HCT116 (cell line): ENCODE measurements at regions not wholly inside any gene's neighbourhood (a gene's known extent, or its start where the extent isn't known, plus 50 kb on each side); places are given as distances from the start of the nearest gene placed in this dataset.

Experiments used
- ATAC-seq: fragments of 200-7000 bp; cut with Tn5 transposase; 2 replicates; pipeline ENCODE4 v1.9.1; 2020; ENCODE audit warnings: mild to moderate bottlenecking, moderate library complexity
- BruUV-seq: library from RNA; stranded (reverse); fragments of 400-500 nt; replicated peaks from 2 replicates; lab custom pipeline; 2021; lab: Mats Ljungman, UMichigan
- CTCF ChIA-PET: fragments of 300-600 bp; sonication (Branson Sonifier 250); formaldehyde crosslinking; loops from one replicate; lab custom pipeline; 2021; ENCODE audit warnings: antibody characterized with exemption; lab: Charles Lee
- POLR2A ChIA-PET: fragments of 300-600, 350-600 bp; sonication (Branson Sonifier 250); formaldehyde crosslinking; loops from one replicate; lab custom pipeline; 2021; ENCODE audit warnings: antibody characterized with exemption; lab: Charles Lee
- RAD21 ChIA-PET, 2 experiments: fragments of 300-600 bp; sonication (Branson Sonifier 250); formaldehyde crosslinking; loops; one replicate each; lab custom pipeline; 2023; ENCODE audit warnings: low total read pairs in 2 of 2; ENCODE audit not compliant: uncharacterized antibody in 2 of 2, unreplicated experiment in 2 of 2, low non-redundant PET in 1 of 2; lab: Charles Lee
- DNase-seq: peaks from one replicate; pipeline ENCODE4 v3.0.0-alpha.2; 2010; ENCODE audit warnings: low read depth, low spot score
- H2AFZ ChIP-seq: fragments of 200-600 bp; shearing (Covaris generic), sonication (generic); 2 replicates; pipeline ENCODE4 v1.6.1; 2017; ENCODE audit warnings: low read depth, mixed run types, mixed read lengths, antibody characterized with exemption, low read length; ENCODE audit not compliant: poor library complexity, severe bottlenecking
- H3K27ac ChIP-seq: 2 replicates; pipeline ENCODE4 v1.5.1; 2012; ENCODE audit warnings: low read depth, low read length
- H3K27me3 ChIP-seq: fragments of 200-600 bp; sonication (generic); 2 replicates; pipeline ENCODE4 v1.6.1; 2016; ENCODE audit warnings: mixed run types, low read length, mixed read lengths; ENCODE audit not compliant: insufficient read depth
- H3K36me3 ChIP-seq, 2 experiments: fragments of 200-500 bp in 1 of 2; fragments of 200-600 bp in 1 of 2; sonication (Bioruptor generic) in 1 of 2; sonication (generic) in 1 of 2; 2 replicates each; pipeline versions ENCODE4 v1.5.1 to v1.6.1; 2014 to 2016; ENCODE audit warnings: low read length in 2 of 2, inconsistent platforms in 1 of 2, mixed read lengths in 1 of 2, mixed run types in 1 of 2; ENCODE audit not compliant: insufficient read depth in 2 of 2, control insufficient read depth in 1 of 2
- H3K4me1 ChIP-seq, 2 experiments: fragments of 200-600 bp in 1 of 2; sonication (generic) in 1 of 2; 2 replicates each; pipeline versions ENCODE4 v1.5.1 to v1.6.1; 2012 to 2017; ENCODE audit warnings: low read length in 2 of 2, inconsistent platforms in 1 of 2, mild to moderate bottlenecking in 1 of 2, mixed read lengths in 1 of 2, mixed run types in 1 of 2, moderate library complexity in 1 of 2; ENCODE audit not compliant: insufficient read depth in 2 of 2, control insufficient read depth in 1 of 2
- H3K4me2 ChIP-seq: fragments of 200-600 bp; sonication (generic); 2 replicates; pipeline ENCODE4 v1.6.1; 2017; ENCODE audit warnings: mixed run types, low read length, mixed read lengths
- H3K4me3 ChIP-seq, 2 experiments: fragments of 200-600 bp in 1 of 2; sonication (generic) in 1 of 2; replicated peaks in 1 of 2; 2 replicates each; pipeline ENCODE4 v1.5.1; 2011 to 2016; ENCODE audit warnings: low read length in 2 of 2, control low read depth in 1 of 2, low read depth in 1 of 2, mild to moderate bottlenecking in 1 of 2, mixed read lengths in 1 of 2, mixed run types in 1 of 2
- H3K79me2 ChIP-seq: fragments of 200-600 bp; sonication (generic); 2 replicates; pipeline ENCODE4 v1.6.1; 2017; ENCODE audit warnings: mild to moderate bottlenecking, mixed run types, low read length, moderate library complexity, mixed read lengths; ENCODE audit not compliant: insufficient read depth
- H3K9ac ChIP-seq: fragments of 200-600 bp; sonication (generic); 2 replicates; pipeline ENCODE4 v1.6.1; 2016; ENCODE audit warnings: low read length, mixed read lengths
- H3K9me2 ChIP-seq: fragments of 200-600 bp; sonication (generic), shearing (Covaris generic); 2 replicates; pipeline ENCODE4 v1.6.1; 2017; ENCODE audit warnings: mixed run types, mild to moderate bottlenecking, moderate library complexity; ENCODE audit not compliant: insufficient read depth
- H3K9me3 ChIP-seq, 2 experiments: fragments of 200-500 bp in 1 of 2; fragments of 200-600 bp in 1 of 2; sonication (Bioruptor generic) in 1 of 2; sonication (generic) in 1 of 2; 2 replicates each; pipeline ENCODE4 v1.6.1; 2014 to 2017; ENCODE audit warnings: low read length in 2 of 2, mixed read lengths in 2 of 2, inconsistent platforms in 1 of 2, low read depth in 1 of 2, mild to moderate bottlenecking in 1 of 2, mixed run types in 1 of 2, moderate library complexity in 1 of 2; ENCODE audit not compliant: control insufficient read depth in 1 of 2, insufficient read depth in 1 of 2
- H4K20me1 ChIP-seq: fragments of 200-600 bp; sonication (generic), shearing (Covaris generic); 2 replicates; pipeline ENCODE4 v1.6.1; 2017; ENCODE audit warnings: mixed run types, mild to moderate bottlenecking, moderate library complexity; ENCODE audit not compliant: insufficient read depth
- CBX3 ChIP-seq: IDR thresholded peaks from 2 replicates; pipeline ENCODE4 v1.6.1; 2012; ENCODE audit warnings: low read depth
- EZH2 ChIP-seq: fragments of 200-600 bp; sonication (generic); IDR thresholded peaks from 2 replicates; pipeline ENCODE4 v1.6.1; 2017; ENCODE audit warnings: antibody characterized with exemption, mixed run types
- JUND ChIP-seq: IDR thresholded peaks from 2 replicates; pipeline ENCODE4 v1.6.1; 2012
- MAX ChIP-seq: IDR thresholded peaks from 2 replicates; pipeline ENCODE4 v1.6.1; 2012
- POLR2A ChIP-seq: IDR thresholded peaks from 2 replicates; pipeline ENCODE4 v1.7.0; 2011; ENCODE audit warnings: borderline replicate concordance; ENCODE audit not compliant: insufficient read depth, insufficient read length; ENCODE audit errors: extremely low read depth
- POLR2AphosphoS5 ChIP-seq: IDR thresholded peaks from 2 replicates; pipeline ENCODE4 v1.6.1; 2011; ENCODE audit warnings: mild to moderate bottlenecking, low read depth, low read length, moderate library complexity
- RAD21 ChIP-seq: IDR thresholded peaks from 2 replicates; pipeline ENCODE4 v1.6.1; 2012; ENCODE audit warnings: low read depth, mild to moderate bottlenecking
- SP1 ChIP-seq: IDR thresholded peaks from 2 replicates; pipeline ENCODE4 v1.6.1; 2012; ENCODE audit warnings: low read depth
- SRF ChIP-seq: IDR thresholded peaks from 2 replicates; pipeline ENCODE4 v1.6.1; 2012; ENCODE audit warnings: low read depth
- TCF7L2 ChIP-seq: IDR thresholded peaks from 2 replicates; pipeline ENCODE4 v1.7.0; 2011; ENCODE audit warnings: borderline replicate concordance, inconsistent platforms; ENCODE audit not compliant: insufficient read depth, insufficient read length; ENCODE audit errors: extremely low read depth
- YY1 ChIP-seq: IDR thresholded peaks from 2 replicates; pipeline ENCODE4 v1.6.1; 2011; ENCODE audit warnings: low read length, low read depth, moderate library complexity, mild to moderate bottlenecking; ENCODE audit not compliant: insufficient replicate concordance; ENCODE audit errors: extremely low read depth
- ZFX ChIP-seq: fragments of 450-650 bp; IDR thresholded peaks from 2 replicates; pipeline ENCODE4 v1.6.1; 2017
- intact Hi-C: fragments of 100-400 bp; cut with micrococcal nuclease; formaldehyde crosslinking; loops from 2 replicates; pipeline ENCODE4 v1.10.0; 2022

DNA sequence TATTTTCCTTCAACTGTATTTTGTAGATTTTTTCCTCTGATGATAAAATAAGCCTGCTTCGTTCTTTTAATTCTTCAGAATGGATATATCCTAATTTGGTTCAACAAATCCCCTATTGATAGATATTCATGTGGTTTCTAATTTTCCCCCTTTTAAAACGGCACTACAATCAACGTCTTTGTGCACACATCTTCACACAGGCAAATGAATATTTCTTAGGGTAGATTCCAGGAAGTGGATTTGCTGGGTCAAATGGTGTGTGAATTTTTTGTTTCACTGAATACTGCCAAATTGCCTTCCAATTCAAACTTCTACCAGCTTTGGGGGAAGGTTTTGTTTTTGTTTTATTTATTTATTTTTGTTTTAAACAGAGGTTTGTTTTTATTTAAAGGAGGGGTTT, 287.2 kb downstream of the FOXO1 start:
- no peak for ATAC-seq
- RAD21 ChIA-PET, result no interaction called here

DNA sequence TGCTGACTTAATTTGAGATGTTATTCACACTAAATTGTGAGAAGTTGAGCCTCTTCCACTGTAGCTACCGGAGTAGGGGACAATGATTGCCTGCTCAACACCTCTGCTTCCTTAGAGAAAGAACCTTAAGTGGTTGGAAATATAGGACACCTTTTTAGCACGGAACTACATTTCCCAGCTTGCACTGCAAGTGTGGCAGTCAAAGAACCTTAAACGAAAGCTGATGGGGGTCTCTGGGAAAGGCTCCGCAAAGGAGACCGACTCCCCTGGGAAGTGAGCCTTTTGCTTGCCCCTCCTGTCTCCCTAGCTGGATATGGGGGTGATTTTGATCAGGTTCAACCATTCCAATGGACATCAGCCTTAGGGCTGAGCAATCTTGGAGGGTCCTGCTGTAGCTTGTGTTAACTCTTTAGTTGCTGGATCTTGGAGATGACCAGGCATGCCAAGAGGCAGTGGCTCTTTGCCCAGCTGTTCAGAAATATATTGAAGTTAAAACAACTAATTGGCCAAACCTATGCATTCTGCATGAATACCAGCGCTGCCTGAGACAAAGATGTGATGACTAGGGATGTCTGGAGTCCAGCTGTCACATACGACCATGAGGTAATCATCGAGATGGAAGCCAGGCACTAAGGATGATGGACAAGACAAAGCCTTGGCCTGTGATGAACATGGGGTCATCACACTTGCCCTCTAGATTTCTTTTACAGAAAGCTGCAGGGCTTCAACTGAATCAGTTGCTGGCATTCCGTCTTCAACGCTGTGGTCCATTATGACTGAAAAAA, 286.5 kb downstream of the FOXO1 start:
- no peak for ATAC-seq
- Histone ChIP-seq H3K9me3 (peaks cover 0 to 3% of the 10 kb centered on the region in 2 experiments; a peak in 1 of 4 replicates), H3K4me3 (no peak overlapping the region), H3K36me3 (no peaks in the 10 kb centered on the region), H3K4me2 (no peak overlapping the region), H3K27me3 (no peaks in the 10 kb centered on the region), H3K9ac (no peak overlapping the region), H2AFZ (no peak overlapping the region), H4K20me1 (no peaks in the 10 kb centered on the region), H3K27ac (no peak overlapping the region), H3K9me2 (no peaks in the 10 kb centered on the region), H3K79me2 (no peaks in the 10 kb centered on the region), H3K4me1 (no peaks in the 10 kb centered on the region)
- no peak for TF ChIP-seq RAD21
- TF ChIP-seq SP1, result no peak
- no peak for TF ChIP-seq YY1
- TF ChIP-seq JUND, result no peak
- TF ChIP-seq POLR2A, result no peak
- no peak for TF ChIP-seq SRF
- no peak for TF ChIP-seq ZFX
- no peak for TF ChIP-seq MAX
- no peak for TF ChIP-seq TCF7L2
- ChIA-PET POLR2A (no interaction called here), RAD21 (no interaction called here), CTCF (no interaction called here)
- no TSS peak for BruUV-seq
- intact Hi-C loops, result no loop called here
- no peak for DNase-seq

More for the DNA sequence above, 287.2 kb downstream of the FOXO1 start:
- H3K27ac ChIP-seq, result no peak overlapping the region
- H3K4me2 ChIP-seq, result no peak overlapping the region
- no peaks in the 10 kb centered on the region for H3K4me1 ChIP-seq
- no peaks in the 10 kb centered on the region for H4K20me1 ChIP-seq
- POLR2A ChIA-PET, result no interaction called here
- no peaks in the 10 kb centered on the region for H3K79me2 ChIP-seq
- no peaks in the 10 kb centered on the region for H3K27me3 ChIP-seq
- intact Hi-C loops, result no loop called here
- TF ChIP-seq YY1 (no peak), EZH2 (no peak), CBX3 (no peak), POLR2AphosphoS5 (no peak), SP1 (no peak)
- H3K4me3 ChIP-seq, result no peak overlapping the region
- H3K9me2 ChIP-seq, result no peaks in the 10 kb centered on the region
- CTCF ChIA-PET, result no interaction called here
- no peak overlapping the region for H2AFZ ChIP-seq
- H3K36me3 ChIP-seq, result no peaks in the 10 kb centered on the region
- no TSS peak for BruUV-seq
- H3K9me3 ChIP-seq, result peaks cover 0 to 3% of the 10 kb centered on the region in 2 experiments; a peak in 1 of 4 replicates
- no peak for DNase-seq
- no peak overlapping the region for H3K9ac ChIP-seq
